Caco-2 (cell line): ENCODE measurements at regions not wholly inside any gene's neighbourhood (a gene's known extent, or its start where the extent isn't known, plus 50 kb on each side); places are given as distances from the start of the nearest gene placed in this dataset.

ENCODE experiments used
- BruUV-seq: library from RNA; stranded (reverse); fragments of 400-500 nt; replicated peaks from 2 replicates; lab custom pipeline; 2021; lab: Mats Ljungman, UMichigan
- CTCF ChIA-PET: fragments of 300-600 bp; sonication (Branson Sonifier 250); formaldehyde crosslinking; loops from one replicate; lab custom pipeline; 2022; ENCODE audit warnings: antibody characterized with exemption; lab: Charles Lee
- POLR2A ChIA-PET: fragments of 300-600 bp; sonication (Branson Sonifier 250); formaldehyde crosslinking; loops from one replicate; lab custom pipeline; 2022; ENCODE audit warnings: antibody characterized with exemption; lab: Charles Lee
- DNase-seq, 2 experiments: peaks; one replicate each; pipeline versions ENCODE4 v3.0.0 to v3.0.0-alpha.2; 2020 to 2022
- H3K27me3 ChIP-seq: replicated peaks from 2 replicates; pipeline ENCODE4 v1.6.0; 2011; ENCODE audit warnings: low read length; ENCODE audit not compliant: control insufficient read depth, insufficient read depth
- H3K36me3 ChIP-seq: 2 replicates; pipeline ENCODE4 v1.5.1; 2011; ENCODE audit warnings: low read length; ENCODE audit not compliant: control insufficient read depth, insufficient read depth
- H3K4me1 ChIP-seq: fragments of 250-450 bp; sonication (Bioruptor Pico); 2 replicates; pipeline ENCODE4 v1.5.1; 2020; ENCODE audit warnings: mild to moderate bottlenecking
- H3K4me3 ChIP-seq: 2 replicates; pipeline ENCODE4 v1.5.1; 2011; ENCODE audit warnings: low read depth, mild to moderate bottlenecking, control low read depth, low read length
- H3K9me3 ChIP-seq: fragments of 250-450 bp; sonication (Bioruptor Pico); 2 replicates; pipeline ENCODE4 v1.5.1; 2020; ENCODE audit warnings: mild to moderate bottlenecking, moderate library complexity
- H3K27ac Mint-ChIP-seq: one replicate; pipeline ENCODE4 v1.8.0; 2022; ENCODE audit warnings: mixed read lengths; ENCODE audit not compliant: unreplicated experiment
- H3K27me3 Mint-ChIP-seq: one replicate; pipeline ENCODE4 v1.8.0; 2022; ENCODE audit warnings: mixed read lengths; ENCODE audit not compliant: insufficient read depth, unreplicated experiment
- H3K36me3 Mint-ChIP-seq: one replicate; pipeline ENCODE4 v1.8.0; 2022; ENCODE audit warnings: mild to moderate bottlenecking, mixed read lengths; ENCODE audit not compliant: insufficient read depth, unreplicated experiment
- H3K4me1 Mint-ChIP-seq: one replicate; pipeline ENCODE4 v1.8.0; 2022; ENCODE audit warnings: low read depth, mixed read lengths; ENCODE audit not compliant: unreplicated experiment
- H3K4me3 Mint-ChIP-seq: one replicate; pipeline ENCODE4 v1.8.0; 2022; ENCODE audit warnings: mild to moderate bottlenecking, moderate library complexity, mixed read lengths; ENCODE audit not compliant: unreplicated experiment
- H3K9me3 Mint-ChIP-seq: one replicate; pipeline ENCODE4 v1.8.0; 2022; ENCODE audit warnings: mixed read lengths; ENCODE audit not compliant: unreplicated experiment
- intact Hi-C: fragments of 100-400 bp; cut with micrococcal nuclease; formaldehyde crosslinking; loops from one replicate; pipeline ENCODE4 v1.10.0; 2022; ENCODE audit not compliant: unreplicated experiment
- TF ChIP-seq, protein P1 (sequence below), 2 experiments: fragments of 200-600 bp in 1 of 2; IDR thresholded peaks; 1 replicate in 1 of 2; 2 replicates in 1 of 2; pipeline versions ENCODE4 v1.5.1 to v1.8.0; 2011 to 2022; ENCODE audit warnings: antibody characterized with exemption in 1 of 2, control low read depth in 1 of 2, inconsistent platforms in 1 of 2, low read depth in 1 of 2, low read length in 1 of 2, mild to moderate bottlenecking in 1 of 2, moderate library complexity in 1 of 2; ENCODE audit not compliant: insufficient read depth in 1 of 2, severe bottlenecking in 1 of 2, unreplicated experiment in 1 of 2

DNA sequence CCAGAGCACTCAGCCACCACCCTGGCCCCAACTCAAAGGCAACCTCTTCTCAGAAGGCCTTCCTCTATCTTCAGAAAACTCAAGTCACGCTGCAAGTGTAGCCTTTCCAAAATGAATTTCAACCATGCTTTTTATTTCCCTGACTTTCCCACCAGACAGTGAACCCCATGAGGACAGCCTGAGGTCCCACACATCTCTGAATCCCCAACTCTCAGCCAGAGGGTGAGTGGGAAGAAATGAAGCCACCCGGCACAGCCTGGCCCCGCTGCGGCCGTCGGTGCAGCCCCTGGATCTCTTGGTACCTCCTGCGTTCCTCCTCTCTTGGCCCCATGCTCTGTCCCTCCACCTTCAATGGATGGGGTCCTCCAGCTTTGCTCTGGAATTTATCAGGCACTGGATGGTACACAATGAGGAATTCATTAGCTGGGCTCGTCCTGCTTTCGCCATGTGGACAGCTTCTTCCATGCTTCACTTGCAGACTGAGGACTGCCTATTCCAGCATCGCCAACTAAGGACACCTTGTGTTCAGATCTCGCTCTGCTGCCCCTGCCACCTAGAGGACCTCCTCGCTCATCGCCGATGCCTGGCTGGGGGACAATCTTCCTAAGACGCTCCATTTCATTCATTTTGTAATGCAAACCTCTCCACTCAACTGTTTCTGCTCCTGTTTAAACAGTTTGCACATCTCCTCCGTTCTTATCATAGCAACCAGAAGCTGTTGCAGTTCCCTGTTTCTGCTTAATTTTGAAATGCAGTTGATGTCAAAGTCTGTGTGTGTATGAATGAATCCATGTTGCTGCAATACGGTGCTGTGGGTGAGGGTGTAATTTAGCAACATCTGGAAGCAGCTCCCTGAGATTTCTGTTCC is 672.1 kb downstream of the TBC1D22A start:
- TF ChIP-seq, protein P1, sequence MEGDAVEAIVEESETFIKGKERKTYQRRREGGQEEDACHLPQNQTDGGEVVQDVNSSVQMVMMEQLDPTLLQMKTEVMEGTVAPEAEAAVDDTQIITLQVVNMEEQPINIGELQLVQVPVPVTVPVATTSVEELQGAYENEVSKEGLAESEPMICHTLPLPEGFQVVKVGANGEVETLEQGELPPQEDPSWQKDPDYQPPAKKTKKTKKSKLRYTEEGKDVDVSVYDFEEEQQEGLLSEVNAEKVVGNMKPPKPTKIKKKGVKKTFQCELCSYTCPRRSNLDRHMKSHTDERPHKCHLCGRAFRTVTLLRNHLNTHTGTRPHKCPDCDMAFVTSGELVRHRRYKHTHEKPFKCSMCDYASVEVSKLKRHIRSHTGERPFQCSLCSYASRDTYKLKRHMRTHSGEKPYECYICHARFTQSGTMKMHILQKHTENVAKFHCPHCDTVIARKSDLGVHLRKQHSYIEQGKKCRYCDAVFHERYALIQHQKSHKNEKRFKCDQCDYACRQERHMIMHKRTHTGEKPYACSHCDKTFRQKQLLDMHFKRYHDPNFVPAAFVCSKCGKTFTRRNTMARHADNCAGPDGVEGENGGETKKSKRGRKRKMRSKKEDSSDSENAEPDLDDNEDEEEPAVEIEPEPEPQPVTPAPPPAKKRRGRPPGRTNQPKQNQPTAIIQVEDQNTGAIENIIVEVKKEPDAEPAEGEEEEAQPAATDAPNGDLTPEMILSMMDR (IDR thresholded peaks at IDR 0.05; ENCODE audit: insufficient read depth in 1 of 2, low read depth in 1 of 2, low read length in 1 of 2, severe bottlenecking in 1 of 2, unreplicated experiment in 1 of 2) = no peak
- no peaks in the 10 kb centered on the region for H3K36me3 ChIP-seq
- intact Hi-C loops = no loop called here
- ChIA-PET POLR2A (no interaction called here), CTCF (no interaction called here)
- H3K27ac Mint-ChIP-seq = no peak overlapping the region
- H3K27me3 Mint-ChIP-seq = peaks cover 5% of the 10 kb centered on the region
- no peaks in the 10 kb centered on the region for H3K27me3 ChIP-seq
- H3K4me1 ChIP-seq = no peaks in the 10 kb centered on the region
- no peaks in the 10 kb centered on the region for H3K9me3 ChIP-seq
- BruUV-seq = no TSS peak
- no peaks in the 10 kb centered on the region for H3K4me1 Mint-ChIP-seq
- no peaks in the 10 kb centered on the region for H3K36me3 Mint-ChIP-seq
- H3K4me3 ChIP-seq = no peak overlapping the region
- DNase-seq = no peak
- H3K4me3 Mint-ChIP-seq = no peak overlapping the region
- H3K9me3 Mint-ChIP-seq = no peaks in the 10 kb centered on the region

DNA sequence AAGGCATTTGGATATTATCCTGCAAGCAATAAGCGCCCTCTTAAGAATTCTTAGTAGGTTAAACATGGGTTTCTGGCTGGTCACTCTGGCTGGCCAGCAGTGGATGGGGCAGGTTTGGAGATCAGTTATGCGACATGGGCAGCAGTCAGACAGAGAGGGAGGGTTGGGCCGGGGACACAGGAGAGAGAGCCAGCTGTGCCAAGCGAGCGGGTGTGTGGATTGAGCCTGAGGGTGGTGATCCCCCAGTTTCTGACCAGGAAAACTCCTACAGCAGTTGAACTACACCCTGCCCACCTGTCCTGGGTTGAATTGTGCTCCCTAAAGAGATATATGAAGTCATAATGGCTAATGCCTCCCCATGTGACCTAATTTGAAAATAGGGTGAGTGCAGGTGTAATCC is 671.2 kb downstream of the TBC1D22A start:
- no peak overlapping the region for H3K4me3 Mint-ChIP-seq
- H3K27ac Mint-ChIP-seq = no peak overlapping the region
- H3K36me3 Mint-ChIP-seq = no peaks in the 10 kb centered on the region
- no peak overlapping the region for H3K4me3 ChIP-seq
- no peaks in the 10 kb centered on the region for H3K27me3 ChIP-seq
- peaks cover 5% of the 10 kb centered on the region for H3K27me3 Mint-ChIP-seq
- H3K9me3 Mint-ChIP-seq = peaks cover 4% of the 10 kb centered on the region
- TF ChIP-seq, protein P1 (IDR thresholded peaks at IDR 0.05; ENCODE audit: insufficient read depth in 1 of 2, low read depth in 1 of 2, low read length in 1 of 2, severe bottlenecking in 1 of 2, unreplicated experiment in 1 of 2) = no peak
- CTCF ChIA-PET = no interaction called here
- H3K4me1 Mint-ChIP-seq = no peaks in the 10 kb centered on the region
- intact Hi-C loops = no loop called here
- BruUV-seq = no TSS peak
- POLR2A ChIA-PET = no interaction called here
- DNase-seq = no peak
- no peaks in the 10 kb centered on the region for H3K4me1 ChIP-seq
- no peaks in the 10 kb centered on the region for H3K9me3 ChIP-seq
- no peaks in the 10 kb centered on the region for H3K36me3 ChIP-seq

DNA sequence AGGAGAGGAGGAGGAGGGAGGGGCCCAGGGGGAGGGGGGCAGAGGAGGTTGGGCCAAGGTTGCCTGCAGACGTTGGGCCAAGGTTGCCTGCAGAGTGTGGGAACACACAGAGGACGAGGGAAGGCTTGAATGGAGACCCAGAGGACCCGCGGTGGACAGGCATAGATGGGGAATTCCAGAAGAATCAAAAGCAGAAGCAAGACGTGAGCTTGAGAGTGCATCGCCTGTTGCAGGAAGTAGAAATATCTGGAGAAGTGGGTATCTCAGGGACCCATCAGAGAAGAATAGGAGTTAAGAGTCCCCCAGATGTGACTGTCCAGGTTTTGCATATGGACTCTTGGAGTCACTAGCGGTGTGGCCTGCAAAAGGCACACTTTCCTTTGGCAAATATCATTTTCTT is 670.2 kb downstream of the TBC1D22A start:
- CTCF ChIA-PET = no interaction called here
- H3K36me3 Mint-ChIP-seq = no peaks in the 10 kb centered on the region
- no peak overlapping the region for H3K27ac Mint-ChIP-seq
- no peak for DNase-seq
- no peaks in the 10 kb centered on the region for H3K27me3 ChIP-seq
- H3K4me3 ChIP-seq = no peak overlapping the region
- peaks cover 10% of the 10 kb centered on the region for H3K9me3 Mint-ChIP-seq
- H3K4me1 ChIP-seq = no peaks in the 10 kb centered on the region
- BruUV-seq = no TSS peak
- H3K36me3 ChIP-seq = no peaks in the 10 kb centered on the region
- intact Hi-C loops = no loop called here
- POLR2A ChIA-PET = no interaction called here
- H3K9me3 ChIP-seq = no peaks in the 10 kb centered on the region
- H3K4me3 Mint-ChIP-seq = no peak overlapping the region
- peaks cover 9% of the 10 kb centered on the region for H3K27me3 Mint-ChIP-seq
- no peaks in the 10 kb centered on the region for H3K4me1 Mint-ChIP-seq
- TF ChIP-seq, protein P1 (IDR thresholded peaks at IDR 0.05; ENCODE audit: insufficient read depth in 1 of 2, low read depth in 1 of 2, low read length in 1 of 2, severe bottlenecking in 1 of 2, unreplicated experiment in 1 of 2) = no peak
